Esophagus squamous epithelium (tissue), 5 donors: ENCODE measurements at regions not wholly inside any gene's neighbourhood (a gene's known extent, or its start where the extent isn't known, plus 50 kb on each side); places are given as distances from the start of the nearest gene placed in this dataset.

Experiments
- DNase-seq: peaks from one replicate; lab custom pipeline; 2025; lab: John Stamatoyannopoulos, UW
- H3K27ac ChIP-seq, 4 donors: fragments of 200-600 bp; sonication (generic); one replicate each; pipeline ENCODE4 v1.5.1; 2016 to 2019; ENCODE audit warnings: mild to moderate bottlenecking in 1 of 4
- H3K27me3 ChIP-seq, 4 donors: fragments of 200-600 bp; sonication (generic); 1 replicate in 3 of 4; 2 replicates in 1 of 4; pipeline versions ENCODE4 v1.5.1 to v1.6.0; 2017 to 2021; ENCODE audit warnings: antibody characterized with exemption in 1 of 4
- H3K36me3 ChIP-seq, 3 donors: fragments of 200-600 bp; sonication (generic); one replicate each; pipeline ENCODE4 v1.5.1; 2016 to 2019
- H3K4me1 ChIP-seq, 3 donors: fragments of 200-600 bp; sonication (generic); one replicate each; pipeline ENCODE4 v1.5.1; 2017 to 2019
- H3K4me3 ChIP-seq, 4 donors: fragments of 200-600 bp; sonication (generic); 1 replicate in 3 of 4; 2 replicates in 1 of 4; pipeline ENCODE4 v1.5.1; 2016 to 2019; ENCODE audit warnings: mild to moderate bottlenecking in 2 of 4, moderate library complexity in 1 of 4
- H3K9me3 ChIP-seq, 3 donors: fragments of 200-600 bp; sonication (generic); one replicate each; pipeline ENCODE4 v1.5.1; 2016 to 2019
- CTCF ChIP-seq, 6 experiments: fragments of 450-650 bp in 4 of 6; fragments of 200-600 bp in 2 of 6; sonication (generic) in 2 of 6; IDR thresholded peaks; one replicate each; pipeline ENCODE4 v1.5.1; 2016 to 2019; ENCODE audit warnings: antibody characterized with exemption in 6 of 6, mild to moderate bottlenecking in 4 of 6, moderate library complexity in 4 of 6
- POLR2A ChIP-seq, 4 donors: fragments of 450-650 bp; IDR thresholded peaks; one replicate each; pipeline ENCODE4 v1.6.1; 2017; ENCODE audit warnings: antibody characterized with exemption in 4 of 4, mild to moderate bottlenecking in 4 of 4, moderate library complexity in 3 of 4
- WGBS, 2 donors: methylation state at CpG; one replicate each; pipeline ENCODE4 v1.1.5; 2018; 5-methylcytosine and 5-hydroxymethylcytosine counted together
- intact Hi-C: fragments of 100-400 bp; cut with DNase I; formaldehyde crosslinking; loops from one replicate; pipeline ENCODE4 v1.15.0; 2022
- small RNA-seq, 4 donors: library from RNA; depleted of rRNA; stranded (forward); fragments of <200 nt; gene quantifications; one replicate each; pipeline ENCODE3, GENCODE V24; 2016
- donor health status: DM: yes; HTN: yes; CAD: no.

GRCh38 chr4:86543560-86544309 is 50.4 kb upstream of the PTPN13 start:
- intact Hi-C loops, result no loop called here
- Histone ChIP-seq H3K4me3 (no peak overlapping the region), H3K4me1 (peaks cover 0 to 5% (median 4%) of the 10 kb centered on the region in 3 donors), H3K36me3 (no peaks in the 10 kb centered on the region), H3K27ac (no peak overlapping the region), H3K27me3 (peaks cover 0 to 5% (median 0%) of the 10 kb centered on the region in 4 donors), H3K9me3 (no peaks in the 10 kb centered on the region)
- DNase-seq, result no peak
- 32 to 39% methylated on average over 2 of the region's 2 CpGs for WGBS, 2 donors
- no peak for TF ChIP-seq CTCF (IDR thresholded peaks at IDR 0.05)
- no peak for TF ChIP-seq POLR2A (IDR thresholded peaks at IDR 0.05)

GRCh38 chr4:86544310-86544966 is 49.7 kb upstream of the PTPN13 start:
- 23 to 47% methylated on average over 2 of the region's 2 CpGs for WGBS, 2 donors
- H3K4me1 ChIP-seq, result peaks cover 0 to 5% (median 4%) of the 10 kb centered on the region in 3 donors
- no peaks in the 10 kb centered on the region for H3K36me3 ChIP-seq
- no peak for DNase-seq
- H3K27me3 ChIP-seq, result peaks cover 0 to 5% (median 0%) of the 10 kb centered on the region in 4 donors
- TF ChIP-seq POLR2A (IDR thresholded peaks at IDR 0.05), result no peak
- no peak for TF ChIP-seq CTCF (IDR thresholded peaks at IDR 0.05)
- no peak overlapping the region for H3K4me3 ChIP-seq
- no peaks in the 10 kb centered on the region for H3K9me3 ChIP-seq
- H3K27ac ChIP-seq, result no peak overlapping the region
- intact Hi-C loops, result no loop called here

Small RNA genes in the stretch of these regions (small RNA-seq; reads per million reads assigned to genes)
- 0 reads per million in 4 donors for gene MIR4452
